ENCODE measurements at regions not wholly inside any gene's neighbourhood (a gene's known extent, or its start where the extent isn't known, plus 50 kb on each side); places are given as distances from the start of the nearest gene placed in this dataset.
"Not testable (repeated sequence)": the region's sequence is repeated elsewhere in the genome, so short reads cannot be mapped to it uniquely, and the experiment has no call there.

GRCh38 chr7:149627911-149628310 lies 130.3 kb upstream of the ZNF746 start:
- H3K9ac ChIP-seq (ENCODE audit: low read length): no peak overlapping the region
- no peaks in the 10 kb centered on the region for H3K9me3 ChIP-seq (ENCODE audit: low read length)
- H3K36me3 ChIP-seq (ENCODE audit: insufficient read depth, low read length): no peaks in the 10 kb centered on the region
- H3K4me3 ChIP-seq (ENCODE audit: low read depth in 1 of 2, low read length in 2 of 2): no peak overlapping the region
- H3K4me1 ChIP-seq (ENCODE audit: insufficient read depth, low read length): peaks cover 10% of the 10 kb centered on the region
- H3K27ac ChIP-seq (ENCODE audit: low read depth, low read length): no peak overlapping the region
- H3K27me3 ChIP-seq (ENCODE audit: control insufficient read depth in 1 of 2, insufficient read depth in 2 of 2, low read length in 2 of 2): no peaks in the 10 kb centered on the region

DNA sequence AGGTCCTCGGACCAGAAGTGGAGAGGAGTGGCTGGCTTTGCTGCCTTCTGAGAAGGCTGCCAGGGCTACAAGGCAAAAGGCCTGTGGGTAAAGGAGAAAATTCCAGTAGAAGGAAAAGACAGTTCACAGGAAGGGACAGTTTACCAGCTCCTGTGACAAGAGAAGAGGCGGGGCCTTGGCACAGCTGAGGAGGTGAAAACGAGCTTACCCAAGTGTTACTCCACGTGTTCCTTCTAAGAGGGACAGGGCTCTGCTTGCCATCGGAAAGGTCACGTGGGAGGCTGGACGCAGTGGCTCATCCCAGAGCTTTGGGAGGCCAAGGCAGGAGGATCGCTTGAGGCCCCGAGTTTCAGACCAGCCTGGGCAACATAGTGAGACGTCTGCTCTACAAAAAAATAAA lies 129.4 kb upstream of the ZNF746 start:
- Histone ChIP-seq H3K4me3 (ENCODE audit: low read depth in 1 of 2, low read length in 2 of 2) (no peak overlapping the region), H3K36me3 (ENCODE audit: insufficient read depth, low read length) (no peaks in the 10 kb centered on the region), H3K4me1 (ENCODE audit: insufficient read depth, low read length) (peaks cover 18% of the 10 kb centered on the region), H3K27ac (ENCODE audit: low read depth, low read length) (no peak overlapping the region), H3K27me3 (ENCODE audit: control insufficient read depth in 1 of 2, insufficient read depth in 2 of 2, low read length in 2 of 2) (no peaks in the 10 kb centered on the region), H3K9me3 (ENCODE audit: low read length) (no peaks in the 10 kb centered on the region), H3K9ac (ENCODE audit: low read length) (no peak overlapping the region)

DNA sequence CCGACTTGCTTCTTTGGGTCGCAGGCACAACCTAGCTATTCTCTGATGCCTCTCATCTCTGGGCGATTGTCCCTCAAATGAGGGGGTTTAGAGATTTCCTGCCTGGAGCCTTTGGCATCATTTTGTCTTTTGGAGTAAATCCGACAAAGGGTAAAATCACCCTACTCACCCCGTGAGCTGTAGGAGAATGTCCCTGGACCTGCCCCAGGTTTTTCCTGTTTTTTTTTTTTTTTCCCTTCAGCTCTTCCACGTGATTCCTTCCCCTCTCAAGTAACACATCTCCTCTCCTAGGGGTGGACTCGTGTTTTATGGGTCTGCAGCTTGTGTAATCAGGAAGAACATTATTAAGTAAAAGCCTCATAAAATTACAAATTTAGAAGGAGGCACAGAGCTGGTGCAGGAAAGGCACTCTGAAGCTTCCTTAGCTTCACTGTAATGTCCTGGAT lies 128.4 kb upstream of the ZNF746 start:
- H3K4me1 ChIP-seq (ENCODE audit: insufficient read depth, low read length): peaks cover 18% of the 10 kb centered on the region
- H3K4me3 ChIP-seq (ENCODE audit: low read depth in 1 of 2, low read length in 2 of 2): peak overlapping the region in 1 of 2 donors; percentile 35
- peaks cover under 1% of the 10 kb centered on the region for H3K36me3 ChIP-seq (ENCODE audit: insufficient read depth, low read length)
- H3K27me3 ChIP-seq (ENCODE audit: control insufficient read depth in 1 of 2, insufficient read depth in 2 of 2, low read length in 2 of 2): no peaks in the 10 kb centered on the region
- no peak overlapping the region for H3K9ac ChIP-seq (ENCODE audit: low read length)
- H3K9me3 ChIP-seq (ENCODE audit: low read length): no peaks in the 10 kb centered on the region
- H3K27ac ChIP-seq (ENCODE audit: low read depth, low read length): no peak overlapping the region

GRCh38 chr7:149625340-149625946 lies 127.8 kb upstream of the ZNF746 start:
- H3K36me3 ChIP-seq (ENCODE audit: insufficient read depth, low read length): peaks cover 6% of the 10 kb centered on the region
- H3K9ac ChIP-seq (ENCODE audit: low read length): peak overlapping the region; percentile 74
- H3K27ac ChIP-seq (ENCODE audit: low read depth, low read length): peak overlapping the region; percentile 71

DNA sequence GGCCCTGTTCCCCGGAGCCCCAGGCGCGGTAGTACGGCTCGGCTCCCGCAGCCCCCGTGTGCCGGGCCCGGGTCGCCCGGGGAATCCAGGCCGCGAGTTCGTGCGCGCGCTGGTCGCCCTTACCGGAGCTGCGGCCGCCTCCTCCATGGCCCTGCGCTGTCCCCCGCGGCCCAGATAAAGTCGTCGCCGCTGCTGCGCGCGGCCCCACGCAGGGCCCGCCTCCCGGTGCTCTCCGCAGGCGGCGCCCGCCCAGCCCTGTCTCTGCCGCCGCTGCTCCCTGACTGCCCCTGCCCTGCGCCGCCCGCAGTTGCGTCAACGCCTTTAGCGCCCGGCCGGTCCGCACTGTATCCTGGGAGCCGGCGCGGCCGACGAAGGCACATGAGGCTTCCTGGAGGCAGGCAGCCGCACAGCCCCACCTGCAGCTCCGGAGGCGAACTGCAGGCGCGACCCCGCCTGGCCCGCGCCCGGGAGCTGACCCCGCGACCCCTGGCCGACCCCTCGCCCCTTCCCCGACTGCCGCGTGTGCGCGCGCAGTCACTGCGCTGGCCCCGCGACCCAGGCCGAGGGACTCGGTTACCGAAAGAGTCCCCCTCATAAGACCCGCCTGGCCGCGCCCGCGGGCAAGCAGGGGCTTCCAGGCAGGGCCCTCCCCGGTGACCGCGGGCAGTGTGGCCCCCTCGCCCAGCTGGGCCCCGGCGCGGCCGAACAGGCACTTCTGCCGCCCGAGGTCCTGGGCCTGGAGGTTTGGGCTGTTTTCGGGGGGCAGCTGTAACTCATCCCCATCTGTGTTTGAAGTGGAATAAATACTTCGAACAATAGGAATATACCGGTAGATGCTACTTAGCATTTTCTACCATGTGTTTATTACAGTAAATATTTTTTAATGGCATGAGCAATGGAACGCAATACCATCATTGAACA lies 127.1 kb upstream of the ZNF746 start:
- H3K4me3 ChIP-seq (ENCODE audit: low read depth in 1 of 2, low read length in 2 of 2): peak overlapping the region; percentile 55 to 96
- peak overlapping the region; percentile 71 for H3K27ac ChIP-seq (ENCODE audit: low read depth, low read length)
- no peaks in the 10 kb centered on the region for H3K27me3 ChIP-seq (ENCODE audit: control insufficient read depth in 1 of 2, insufficient read depth in 2 of 2, low read length in 2 of 2)
- peaks cover 14% of the 10 kb centered on the region for H3K36me3 ChIP-seq (ENCODE audit: insufficient read depth, low read length)
- H3K4me1 ChIP-seq (ENCODE audit: insufficient read depth, low read length): peaks cover 18% of the 10 kb centered on the region
- no peaks in the 10 kb centered on the region for H3K9me3 ChIP-seq (ENCODE audit: low read length)
- peak overlapping the region; percentile 74 for H3K9ac ChIP-seq (ENCODE audit: low read length)

More at GRCh38 chr7:149625340-149625946, 127.8 kb upstream of the ZNF746 start:
- Histone ChIP-seq H3K4me1 (ENCODE audit: insufficient read depth, low read length) (peaks cover 18% of the 10 kb centered on the region), H3K4me3 (ENCODE audit: low read depth in 1 of 2, low read length in 2 of 2) (peak overlapping the region in 1 of 2 donors; percentile 96), H3K27me3 (ENCODE audit: control insufficient read depth in 1 of 2, insufficient read depth in 2 of 2, low read length in 2 of 2) (no peaks in the 10 kb centered on the region), H3K9me3 (ENCODE audit: low read length) (no peaks in the 10 kb centered on the region)

DNA sequence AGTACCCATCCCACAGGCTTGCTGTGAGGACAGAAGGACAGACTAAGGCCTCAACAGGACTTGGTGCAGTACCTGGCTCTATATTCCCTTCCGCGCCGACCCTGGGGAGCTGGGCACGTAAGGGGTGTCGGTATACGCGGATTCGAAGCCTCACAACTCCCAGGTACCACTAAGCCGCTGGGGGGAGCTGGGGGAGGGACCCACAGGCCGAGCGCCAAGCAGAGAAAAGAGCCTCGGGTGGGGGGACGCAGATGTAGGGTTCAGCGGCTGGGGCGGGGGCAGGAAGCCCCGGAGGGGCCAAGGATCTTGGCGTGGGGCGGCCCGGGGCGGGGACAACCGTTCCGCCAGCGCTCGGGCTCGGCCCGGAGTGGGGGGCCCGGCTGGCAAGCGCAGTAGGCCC lies 126.4 kb upstream of the ZNF746 start:
- peak overlapping the region; percentile 55 to 96 for H3K4me3 ChIP-seq (ENCODE audit: low read depth in 1 of 2, low read length in 2 of 2)
- H3K27ac ChIP-seq (ENCODE audit: low read depth, low read length): peak overlapping the region; percentile 71
- no peaks in the 10 kb centered on the region for H3K9me3 ChIP-seq (ENCODE audit: low read length)
- H3K36me3 ChIP-seq (ENCODE audit: insufficient read depth, low read length): peaks cover 20% of the 10 kb centered on the region
- peak overlapping the region; percentile 71 for H3K9ac ChIP-seq (ENCODE audit: low read length)
- H3K4me1 ChIP-seq (ENCODE audit: insufficient read depth, low read length): peaks cover 18% of the 10 kb centered on the region
- H3K27me3 ChIP-seq (ENCODE audit: control insufficient read depth in 1 of 2, insufficient read depth in 2 of 2, low read length in 2 of 2): no peaks in the 10 kb centered on the region

- peaks cover 18% of the 10 kb centered on the region for H3K4me1 ChIP-seq (ENCODE audit: insufficient read depth, low read length)
- H3K9me3 ChIP-seq (ENCODE audit: low read length); H3K27me3 ChIP-seq (ENCODE audit: control insufficient read depth in 1 of 2, insufficient read depth in 2 of 2, low read length in 2 of 2): not testable (repeated sequence)
- H3K9ac ChIP-seq (ENCODE audit: low read length): peak overlapping the region; percentile 71
- peaks cover 23% of the 10 kb centered on the region for H3K36me3 ChIP-seq (ENCODE audit: insufficient read depth, low read length)
- peak overlapping the region; percentile 55 to 96 for H3K4me3 ChIP-seq (ENCODE audit: low read depth in 1 of 2, low read length in 2 of 2)
- H3K27ac ChIP-seq (ENCODE audit: low read depth, low read length): peak overlapping the region; percentile 71
Observed at GRCh38 chr7:149623262-149623997, 125.8 kb upstream of the ZNF746 start.

- Histone ChIP-seq H3K36me3 (ENCODE audit: insufficient read depth, low read length) (peaks cover 24% of the 10 kb centered on the region), H3K4me3 (ENCODE audit: low read depth in 1 of 2, low read length in 2 of 2) (peak overlapping the region; percentile 1 to 96), H3K27me3 (ENCODE audit: control insufficient read depth in 1 of 2, insufficient read depth in 2 of 2, low read length in 2 of 2) (no peaks in the 10 kb centered on the region), H3K9me3 (ENCODE audit: low read length) (no peaks in the 10 kb centered on the region), H3K27ac (ENCODE audit: low read depth, low read length) (no peak overlapping the region), H3K4me1 (ENCODE audit: insufficient read depth, low read length) (peaks cover 18% of the 10 kb centered on the region), H3K9ac (ENCODE audit: low read length) (peak overlapping the region; percentile 27)
Observed at GRCh38 chr7:149622444-149623210, 125.0 kb upstream of the ZNF746 start.

- Histone ChIP-seq H3K4me1 (ENCODE audit: insufficient read depth, low read length) (peaks cover 18% of the 10 kb centered on the region), H3K9ac (ENCODE audit: low read length) (no peak overlapping the region), H3K27me3 (ENCODE audit: control insufficient read depth in 1 of 2, insufficient read depth in 2 of 2, low read length in 2 of 2) (no peaks in the 10 kb centered on the region), H3K27ac (ENCODE audit: low read depth, low read length) (no peak overlapping the region), H3K9me3 (ENCODE audit: low read length) (no peaks in the 10 kb centered on the region), H3K36me3 (ENCODE audit: insufficient read depth, low read length) (peaks cover 32% of the 10 kb centered on the region), H3K4me3 (ENCODE audit: low read depth in 1 of 2, low read length in 2 of 2) (no peak overlapping the region)
Observed at GRCh38 chr7:149621776-149622175, 124.2 kb upstream of the ZNF746 start.

- Histone ChIP-seq H3K4me3 (ENCODE audit: low read depth in 1 of 2, low read length in 2 of 2) (no peak overlapping the region), H3K9me3 (ENCODE audit: low read length) (no peaks in the 10 kb centered on the region), H3K9ac (ENCODE audit: low read length) (no peak overlapping the region), H3K4me1 (ENCODE audit: insufficient read depth, low read length) (peaks cover 18% of the 10 kb centered on the region), H3K27ac (ENCODE audit: low read depth, low read length) (no peak overlapping the region), H3K27me3 (ENCODE audit: control insufficient read depth in 1 of 2, insufficient read depth in 2 of 2, low read length in 2 of 2) (no peaks in the 10 kb centered on the region), H3K36me3 (ENCODE audit: insufficient read depth, low read length) (peaks cover 37% of the 10 kb centered on the region)
Observed at GRCh38 chr7:149620961-149621360, 123.4 kb upstream of the ZNF746 start.

Data from muscle layer of colon (tissue), 2 donors.